ENCODE measurements at regions not wholly inside any gene's neighbourhood (a gene's known extent, or its start where the extent isn't known, plus 50 kb on each side); places are given as distances from the start of the nearest gene placed in this dataset.
A peak's percentile ranks its signal among the peaks of the same experiment; 100 is the strongest.

DNA sequence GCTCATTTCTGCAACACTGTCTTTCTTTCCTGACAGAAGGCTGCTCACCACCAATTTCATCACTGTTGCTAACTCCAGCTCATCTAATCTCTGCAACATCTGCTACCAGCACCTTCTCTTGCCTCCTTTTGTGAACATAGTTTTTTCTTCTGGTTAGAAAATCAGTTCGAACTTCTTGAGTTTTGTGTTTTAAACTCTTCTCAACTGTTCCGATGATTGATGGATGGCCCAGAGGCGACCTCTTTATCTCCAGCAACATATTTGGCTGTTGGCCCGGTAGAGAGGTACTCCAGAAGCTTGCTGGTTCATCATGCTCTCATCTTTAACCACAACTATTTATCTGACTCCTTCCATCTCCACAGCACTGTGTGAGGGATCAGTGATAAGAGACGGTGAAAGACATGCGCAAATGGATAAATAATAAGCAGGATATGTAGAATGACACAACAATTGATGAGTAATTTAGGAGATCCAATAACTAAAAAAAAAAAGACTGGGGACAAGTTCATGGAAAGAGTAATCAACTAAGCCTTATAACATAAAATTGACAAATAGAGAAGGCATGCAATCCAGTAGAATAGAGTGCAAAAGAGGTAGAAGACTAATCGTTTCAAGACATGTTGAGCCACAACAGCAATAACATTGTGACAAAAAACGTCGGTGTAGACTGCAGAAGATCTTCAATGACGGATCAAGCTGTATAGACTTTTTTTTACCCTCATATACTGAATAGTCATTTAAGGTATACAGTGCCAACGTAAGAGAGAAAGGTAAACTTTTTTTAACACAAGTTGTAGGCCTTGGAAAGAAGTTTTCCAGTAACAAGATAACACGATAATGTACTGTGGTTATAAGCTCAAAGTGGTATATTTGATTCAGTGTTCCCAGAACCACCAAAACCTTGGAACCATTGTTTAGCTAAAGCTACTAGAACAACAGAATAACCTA is 152.2 kb downstream of the CRPPA start (continued):
- TF ChIP-seq, protein P1, sequence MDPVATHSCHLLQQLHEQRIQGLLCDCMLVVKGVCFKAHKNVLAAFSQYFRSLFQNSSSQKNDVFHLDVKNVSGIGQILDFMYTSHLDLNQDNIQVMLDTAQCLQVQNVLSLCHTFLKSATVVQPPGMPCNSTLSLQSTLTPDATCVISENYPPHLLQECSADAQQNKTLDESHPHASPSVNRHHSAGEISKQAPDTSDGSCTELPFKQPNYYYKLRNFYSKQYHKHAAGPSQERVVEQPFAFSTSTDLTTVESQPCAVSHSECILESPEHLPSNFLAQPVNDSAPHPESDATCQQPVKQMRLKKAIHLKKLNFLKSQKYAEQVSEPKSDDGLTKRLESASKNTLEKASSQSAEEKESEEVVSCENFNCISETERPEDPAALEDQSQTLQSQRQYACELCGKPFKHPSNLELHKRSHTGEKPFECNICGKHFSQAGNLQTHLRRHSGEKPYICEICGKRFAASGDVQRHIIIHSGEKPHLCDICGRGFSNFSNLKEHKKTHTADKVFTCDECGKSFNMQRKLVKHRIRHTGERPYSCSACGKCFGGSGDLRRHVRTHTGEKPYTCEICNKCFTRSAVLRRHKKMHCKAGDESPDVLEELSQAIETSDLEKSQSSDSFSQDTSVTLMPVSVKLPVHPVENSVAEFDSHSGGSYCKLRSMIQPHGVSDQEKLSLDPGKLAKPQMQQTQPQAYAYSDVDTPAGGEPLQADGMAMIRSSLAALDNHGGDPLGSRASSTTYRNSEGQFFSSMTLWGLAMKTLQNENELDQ (CRISPR knock-in tag; IDR thresholded peaks at IDR 0.05; ENCODE audit: borderline replicate concordance), result no peak
- TF ChIP-seq RNF2 (IDR thresholded peaks at IDR 0.05), result peak; percentile 100
- TF ChIP-seq, protein P2, sequence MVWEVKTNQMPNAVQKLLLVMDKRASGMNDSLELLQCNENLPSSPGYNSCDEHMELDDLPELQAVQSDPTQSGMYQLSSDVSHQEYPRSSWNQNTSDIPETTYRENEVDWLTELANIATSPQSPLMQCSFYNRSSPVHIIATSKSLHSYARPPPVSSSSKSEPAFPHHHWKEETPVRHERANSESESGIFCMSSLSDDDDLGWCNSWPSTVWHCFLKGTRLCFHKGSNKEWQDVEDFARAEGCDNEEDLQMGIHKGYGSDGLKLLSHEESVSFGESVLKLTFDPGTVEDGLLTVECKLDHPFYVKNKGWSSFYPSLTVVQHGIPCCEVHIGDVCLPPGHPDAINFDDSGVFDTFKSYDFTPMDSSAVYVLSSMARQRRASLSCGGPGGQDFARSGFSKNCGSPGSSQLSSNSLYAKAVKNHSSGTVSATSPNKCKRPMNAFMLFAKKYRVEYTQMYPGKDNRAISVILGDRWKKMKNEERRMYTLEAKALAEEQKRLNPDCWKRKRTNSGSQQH (CRISPR knock-in tag; IDR thresholded peaks at IDR 0.05), result peak; percentile 90
- TF ChIP-seq DACH1 (IDR thresholded peaks at IDR 0.05; ENCODE audit: partially characterized antibody), result peak; percentile 98
- no peak for TF ChIP-seq SIRT6 (IDR thresholded peaks at IDR 0.05; ENCODE audit: low read depth, low read length)
- TF ChIP-seq, protein P3, sequence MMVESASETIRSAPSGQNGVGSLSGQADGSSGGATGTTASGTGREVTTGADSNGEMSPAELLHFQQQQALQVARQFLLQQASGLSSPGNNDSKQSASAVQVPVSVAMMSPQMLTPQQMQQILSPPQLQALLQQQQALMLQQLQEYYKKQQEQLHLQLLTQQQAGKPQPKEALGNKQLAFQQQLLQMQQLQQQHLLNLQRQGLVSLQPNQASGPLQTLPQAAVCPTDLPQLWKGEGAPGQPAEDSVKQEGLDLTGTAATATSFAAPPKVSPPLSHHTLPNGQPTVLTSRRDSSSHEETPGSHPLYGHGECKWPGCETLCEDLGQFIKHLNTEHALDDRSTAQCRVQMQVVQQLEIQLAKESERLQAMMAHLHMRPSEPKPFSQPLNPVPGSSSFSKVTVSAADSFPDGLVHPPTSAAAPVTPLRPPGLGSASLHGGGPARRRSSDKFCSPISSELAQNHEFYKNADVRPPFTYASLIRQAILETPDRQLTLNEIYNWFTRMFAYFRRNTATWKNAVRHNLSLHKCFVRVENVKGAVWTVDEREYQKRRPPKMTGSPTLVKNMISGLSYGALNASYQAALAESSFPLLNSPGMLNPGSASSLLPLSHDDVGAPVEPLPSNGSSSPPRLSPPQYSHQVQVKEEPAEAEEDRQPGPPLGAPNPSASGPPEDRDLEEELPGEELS (CRISPR knock-in tag; IDR thresholded peaks at IDR 0.05; ENCODE audit: borderline replicate concordance), result no peak
- peak; percentile 96 for TF ChIP-seq SMAD4 (CRISPR knock-in tag; conservative IDR thresholded peaks at IDR 0.05)
- no peak for TF ChIP-seq ZNF695 (CRISPR knock-in tag; IDR thresholded peaks at IDR 0.05)
- TF ChIP-seq ZNF717 (CRISPR knock-in tag; IDR thresholded peaks at IDR 0.05), result no peak
- TF ChIP-seq, protein P4, sequence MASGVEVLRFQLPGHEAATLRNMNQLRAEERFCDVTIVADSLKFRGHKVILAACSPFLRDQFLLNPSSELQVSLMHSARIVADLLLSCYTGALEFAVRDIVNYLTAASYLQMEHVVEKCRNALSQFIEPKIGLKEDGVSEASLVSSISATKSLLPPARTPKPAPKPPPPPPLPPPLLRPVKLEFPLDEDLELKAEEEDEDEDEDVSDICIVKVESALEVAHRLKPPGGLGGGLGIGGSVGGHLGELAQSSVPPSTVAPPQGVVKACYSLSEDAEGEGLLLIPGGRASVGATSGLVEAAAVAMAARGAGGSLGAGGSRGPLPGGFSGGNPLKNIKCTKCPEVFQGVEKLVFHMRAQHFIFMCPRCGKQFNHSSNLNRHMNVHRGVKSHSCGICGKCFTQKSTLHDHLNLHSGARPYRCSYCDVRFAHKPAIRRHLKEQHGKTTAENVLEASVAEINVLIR (CRISPR knock-in tag; IDR thresholded peaks at IDR 0.05), result no peak
- peak in 1 of 2 experiments; percentile 95; a peak in 2 of 3 replicates for TF ChIP-seq CBX3 (IDR thresholded peaks at IDR 0.05; ENCODE audit: borderline replicate concordance in 1 of 2, low read length in 2 of 2)
- no peak for TF ChIP-seq HOXB6 (CRISPR knock-in tag; IDR thresholded peaks at IDR 0.05; ENCODE audit: borderline replicate concordance)
- TF ChIP-seq, protein P5, sequence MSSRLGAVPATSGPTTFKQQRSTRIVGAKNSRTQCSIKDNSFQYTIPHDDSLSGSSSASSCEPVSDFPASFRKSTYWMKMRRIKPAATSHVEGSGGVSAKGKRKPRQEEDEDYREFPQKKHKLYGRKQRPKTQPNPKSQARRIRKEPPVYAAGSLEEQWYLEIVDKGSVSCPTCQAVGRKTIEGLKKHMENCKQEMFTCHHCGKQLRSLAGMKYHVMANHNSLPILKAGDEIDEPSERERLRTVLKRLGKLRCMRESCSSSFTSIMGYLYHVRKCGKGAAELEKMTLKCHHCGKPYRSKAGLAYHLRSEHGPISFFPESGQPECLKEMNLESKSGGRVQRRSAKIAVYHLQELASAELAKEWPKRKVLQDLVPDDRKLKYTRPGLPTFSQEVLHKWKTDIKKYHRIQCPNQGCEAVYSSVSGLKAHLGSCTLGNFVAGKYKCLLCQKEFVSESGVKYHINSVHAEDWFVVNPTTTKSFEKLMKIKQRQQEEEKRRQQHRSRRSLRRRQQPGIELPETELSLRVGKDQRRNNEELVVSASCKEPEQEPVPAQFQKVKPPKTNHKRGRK (tag; IDR thresholded peaks at IDR 0.05), result no peak
- no peak for TF ChIP-seq ZFP1 (CRISPR knock-in tag; IDR thresholded peaks at IDR 0.05)
- TF ChIP-seq ZBED1 (IDR thresholded peaks at IDR 0.05), result peak; percentile 96
- TF ChIP-seq, protein P6, sequence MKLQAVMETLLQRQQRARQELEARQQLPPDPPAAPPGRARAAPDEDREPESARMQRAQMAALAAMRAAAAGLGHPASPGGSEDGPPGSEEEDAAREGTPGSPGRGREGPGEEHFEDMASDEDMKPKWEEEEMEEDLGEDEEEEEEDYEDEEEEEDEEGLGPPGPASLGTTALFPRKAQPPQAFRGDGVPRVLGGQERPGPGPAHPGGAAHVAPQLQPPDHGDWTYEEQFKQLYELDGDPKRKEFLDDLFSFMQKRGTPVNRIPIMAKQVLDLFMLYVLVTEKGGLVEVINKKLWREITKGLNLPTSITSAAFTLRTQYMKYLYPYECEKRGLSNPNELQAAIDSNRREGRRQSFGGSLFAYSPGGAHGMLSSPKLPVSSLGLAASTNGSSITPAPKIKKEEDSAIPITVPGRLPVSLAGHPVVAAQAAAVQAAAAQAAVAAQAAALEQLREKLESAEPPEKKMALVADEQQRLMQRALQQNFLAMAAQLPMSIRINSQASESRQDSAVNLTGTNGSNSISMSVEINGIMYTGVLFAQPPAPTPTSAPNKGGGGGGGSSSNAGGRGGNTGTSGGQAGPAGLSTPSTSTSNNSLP (IDR thresholded peaks at IDR 0.05; ENCODE audit: borderline replicate concordance, low read depth, low read length), result peak; percentile 98
